GM12865 (cell line): ENCODE measurements at regions not wholly inside any gene's neighbourhood (a gene's known extent, or its start where the extent isn't known, plus 50 kb on each side); places are given as distances from the start of the nearest gene placed in this dataset.
A peak's percentile ranks its signal among the peaks of the same experiment; 100 is the strongest.
"Not testable (repeated sequence)": the region's sequence is repeated elsewhere in the genome, so short reads cannot be mapped to it uniquely, and the experiment has no call there.

Experiments used
- DNase-seq: peaks from one replicate; pipeline ENCODE4 v3.0.0; 2010; ENCODE audit warnings: low read depth
- H3K4me3 ChIP-seq: 2 replicates; pipeline ENCODE4 v1.5.1; 2011; ENCODE audit warnings: mild to moderate bottlenecking, low read depth, low read length, control low read depth
- TF ChIP-seq, protein P1 (sequence below): IDR thresholded peaks from 2 replicates; pipeline ENCODE4 v1.5.1; 2011; ENCODE audit warnings: low read length, control low read depth, low read depth, inconsistent platforms; ENCODE audit not compliant: insufficient read depth; ENCODE audit errors: missing control alignments

DNA sequence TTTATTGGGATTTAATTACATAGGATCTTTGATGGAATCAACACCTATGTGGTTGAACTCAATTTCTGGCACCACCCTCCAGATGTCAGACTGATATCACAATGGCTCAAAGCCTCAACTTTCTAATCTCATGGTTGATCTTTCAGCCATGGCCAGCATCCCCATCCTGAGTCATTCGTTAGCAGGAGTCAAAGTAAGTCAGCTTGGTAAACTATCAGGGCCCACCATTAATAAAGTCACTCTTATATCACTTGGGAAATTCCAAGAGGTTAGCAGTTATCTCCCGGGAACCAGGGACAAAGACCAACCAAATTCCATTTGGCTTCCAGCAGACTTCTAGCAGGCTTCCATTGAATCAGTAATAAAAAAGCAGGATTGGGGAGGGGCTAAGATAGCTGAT lies 50.7 kb upstream of the TNFSF4 start:
- DNase-seq: no peak
- TF ChIP-seq, protein P1, sequence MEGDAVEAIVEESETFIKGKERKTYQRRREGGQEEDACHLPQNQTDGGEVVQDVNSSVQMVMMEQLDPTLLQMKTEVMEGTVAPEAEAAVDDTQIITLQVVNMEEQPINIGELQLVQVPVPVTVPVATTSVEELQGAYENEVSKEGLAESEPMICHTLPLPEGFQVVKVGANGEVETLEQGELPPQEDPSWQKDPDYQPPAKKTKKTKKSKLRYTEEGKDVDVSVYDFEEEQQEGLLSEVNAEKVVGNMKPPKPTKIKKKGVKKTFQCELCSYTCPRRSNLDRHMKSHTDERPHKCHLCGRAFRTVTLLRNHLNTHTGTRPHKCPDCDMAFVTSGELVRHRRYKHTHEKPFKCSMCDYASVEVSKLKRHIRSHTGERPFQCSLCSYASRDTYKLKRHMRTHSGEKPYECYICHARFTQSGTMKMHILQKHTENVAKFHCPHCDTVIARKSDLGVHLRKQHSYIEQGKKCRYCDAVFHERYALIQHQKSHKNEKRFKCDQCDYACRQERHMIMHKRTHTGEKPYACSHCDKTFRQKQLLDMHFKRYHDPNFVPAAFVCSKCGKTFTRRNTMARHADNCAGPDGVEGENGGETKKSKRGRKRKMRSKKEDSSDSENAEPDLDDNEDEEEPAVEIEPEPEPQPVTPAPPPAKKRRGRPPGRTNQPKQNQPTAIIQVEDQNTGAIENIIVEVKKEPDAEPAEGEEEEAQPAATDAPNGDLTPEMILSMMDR: no peak
- H3K4me3 ChIP-seq: no peak overlapping the region

DNA sequence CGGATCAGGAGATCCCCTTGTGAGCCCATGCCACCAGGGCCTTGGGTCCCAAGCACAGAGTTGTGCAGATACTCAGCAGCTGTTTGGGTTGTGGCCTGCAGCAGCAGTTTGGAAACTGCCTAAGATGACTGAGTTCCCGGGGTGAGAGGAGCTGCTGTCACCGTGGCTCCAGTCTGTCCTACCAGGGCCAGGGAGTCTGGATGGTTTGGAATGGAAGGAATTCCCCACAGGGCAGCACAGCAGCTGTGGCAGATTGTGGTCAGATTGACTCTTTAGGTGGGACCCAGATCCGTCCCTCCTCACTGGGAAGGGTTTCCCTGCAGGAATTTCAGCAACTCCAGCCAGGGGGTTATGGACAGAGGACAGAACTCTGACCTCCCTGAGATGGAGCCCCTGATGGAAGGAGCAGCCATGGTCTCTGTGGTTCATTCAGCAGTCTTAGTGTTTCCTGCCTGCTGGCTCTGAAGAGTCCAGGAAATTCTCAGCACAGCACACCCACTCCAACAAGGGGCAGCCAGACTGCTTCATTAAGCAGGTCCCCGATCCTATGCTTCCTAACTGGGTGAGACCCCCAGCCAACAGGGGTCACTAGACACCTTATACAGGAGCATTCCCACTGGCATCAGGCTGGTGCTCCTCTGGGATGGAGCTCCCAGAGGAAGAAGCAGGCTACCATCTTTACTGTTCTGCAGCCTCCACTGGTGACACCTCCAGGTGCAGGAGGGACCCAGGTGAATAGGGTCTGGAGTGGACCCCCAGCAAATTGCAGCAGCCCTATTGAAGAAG lies 51.5 kb upstream of the TNFSF4 start:
- no peak overlapping the region for H3K4me3 ChIP-seq
- no peak for DNase-seq
- TF ChIP-seq, protein P1: no peak

DNA sequence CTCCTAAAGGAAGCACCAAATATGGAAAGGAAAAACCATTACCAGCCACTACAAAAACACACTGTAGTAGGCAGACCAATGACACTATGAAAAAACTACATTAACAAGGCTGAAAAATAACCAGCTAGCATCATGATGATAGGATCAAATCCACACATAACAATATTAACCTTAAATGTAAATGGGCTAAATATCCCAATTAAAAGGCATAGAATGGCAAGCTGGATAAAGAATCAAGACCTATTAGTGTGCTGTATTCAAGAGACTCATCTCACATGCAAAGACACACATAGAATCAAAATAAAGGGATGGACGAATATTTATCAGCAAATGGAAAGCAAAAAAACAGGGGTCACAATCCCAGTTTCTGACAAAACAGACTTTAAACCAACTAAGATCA lies 53.2 kb upstream of the TNFSF4 start:
- not testable (repeated sequence) for DNase-seq, H3K4me3 ChIP-seq

DNA sequence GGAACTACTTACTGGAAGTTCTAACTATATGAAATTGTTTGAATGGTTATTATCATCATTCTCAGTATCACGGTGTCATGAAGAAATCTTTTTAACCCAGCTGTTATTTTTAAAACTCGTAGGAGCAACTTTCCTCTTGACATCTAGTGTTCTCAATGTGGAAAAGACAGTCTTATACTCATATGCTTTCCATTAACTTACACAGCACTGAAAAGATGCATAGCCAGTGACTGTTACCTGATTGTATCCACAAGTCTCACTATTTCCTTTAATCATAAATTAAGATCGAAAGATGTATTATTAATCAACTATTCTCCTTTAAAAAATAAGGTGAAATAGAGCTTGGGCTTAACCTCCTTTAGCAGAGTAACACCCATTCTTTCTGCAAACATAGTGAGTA lies 59.7 kb upstream of the TNFSF4 start:
- TF ChIP-seq, protein P1: no peak
- H3K4me3 ChIP-seq: no peak overlapping the region
- DNase-seq: no peak

DNA sequence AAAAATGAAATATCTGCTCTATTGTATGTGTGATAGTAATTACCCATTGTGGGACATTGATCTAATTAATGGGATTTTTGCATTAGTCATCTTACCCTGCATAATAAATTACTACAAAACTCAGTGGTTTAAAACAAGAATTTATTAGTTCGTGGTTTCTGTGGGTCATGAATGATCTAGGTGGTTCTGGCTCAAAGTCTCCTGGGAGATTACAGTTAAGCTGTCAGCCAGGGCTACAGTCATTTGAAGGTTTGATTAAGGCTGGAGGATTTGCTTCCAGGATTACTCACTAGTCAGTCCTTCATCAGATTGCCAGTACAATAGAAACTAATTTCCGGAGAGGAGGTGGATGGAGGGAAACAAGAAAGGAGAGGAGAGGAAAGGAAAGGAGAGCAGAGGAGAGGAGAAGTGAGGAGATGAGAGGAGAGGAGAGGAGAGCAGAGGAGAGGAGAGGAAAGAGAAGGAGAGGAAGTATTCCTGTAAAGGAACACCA lies 60.4 kb upstream of the TNFSF4 start:
- TF ChIP-seq, protein P1: no peak
- H3K4me3 ChIP-seq: no peak overlapping the region
- DNase-seq: peak; percentile 21

DNA sequence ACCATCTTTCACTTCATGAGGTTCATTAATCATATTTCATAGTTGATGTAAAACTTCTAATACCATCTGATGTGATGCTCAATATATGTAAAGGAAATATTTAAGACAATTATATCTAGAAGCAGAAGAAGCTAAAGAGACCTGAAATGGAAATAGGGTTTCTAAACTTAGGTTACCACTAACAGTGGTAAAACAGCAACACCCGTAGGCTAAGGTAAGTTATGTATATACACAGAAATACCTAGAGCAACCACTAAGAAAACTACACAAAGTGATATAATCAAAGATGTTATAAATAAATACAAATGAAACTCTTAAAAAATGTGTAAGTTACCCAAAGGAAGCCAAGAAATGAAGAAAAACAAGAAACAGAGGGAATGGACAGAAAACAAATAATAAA lies 61.1 kb upstream of the TNFSF4 start:
- no peak overlapping the region for H3K4me3 ChIP-seq
- DNase-seq: no peak
- TF ChIP-seq, protein P1: no peak

DNA sequence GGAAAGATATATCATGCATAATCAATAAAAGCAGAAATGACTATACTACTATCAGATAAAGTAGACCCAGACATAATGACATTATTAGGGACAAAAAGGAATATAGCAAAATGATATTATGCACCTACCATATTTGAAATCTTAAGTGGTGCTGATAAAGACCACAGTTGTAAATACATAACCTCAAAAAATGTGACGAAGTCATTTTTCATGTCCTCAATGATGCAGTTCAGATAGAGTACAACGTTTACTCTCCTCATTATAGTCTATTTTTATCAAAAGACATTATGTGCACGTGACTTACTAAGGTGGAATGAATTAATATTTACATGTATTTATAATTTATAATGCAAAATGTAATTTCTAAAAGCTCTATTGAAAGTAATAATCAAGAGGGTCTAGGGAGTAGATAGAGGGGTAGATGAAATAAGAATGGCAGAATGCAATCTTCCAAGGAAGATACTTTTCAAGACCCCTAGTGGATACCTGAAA lies 61.7 kb upstream of the TNFSF4 start:
- DNase-seq: no peak
- TF ChIP-seq, protein P1: no peak
- no peak overlapping the region for H3K4me3 ChIP-seq
